Calu3 (cell line): ENCODE measurements at regions not wholly inside any gene's neighbourhood (a gene's known extent, or its start where the extent isn't known, plus 50 kb on each side); places are given as distances from the start of the nearest gene placed in this dataset.

Source experiments
- BruUV-seq: library from RNA; stranded (reverse); fragments of 400-500 nt; replicated peaks from 2 replicates; lab custom pipeline; 2021; lab: Mats Ljungman, UMichigan
- CTCF ChIA-PET: fragments of 300-600 bp; sonication (Branson Sonifier 250); formaldehyde crosslinking; loops from one replicate; lab custom pipeline; 2022; ENCODE audit warnings: antibody characterized with exemption; lab: Charles Lee
- DNase-seq: peaks from one replicate; pipeline ENCODE4 v3.0.0; 2022
- H3K27ac Mint-ChIP-seq: one replicate; pipeline ENCODE4 v1.8.0; 2022; ENCODE audit warnings: mixed read lengths; ENCODE audit not compliant: unreplicated experiment
- H3K27me3 Mint-ChIP-seq: one replicate; pipeline ENCODE4 v1.8.0; 2022; ENCODE audit warnings: mixed read lengths; ENCODE audit not compliant: unreplicated experiment
- H3K36me3 Mint-ChIP-seq: one replicate; pipeline ENCODE4 v1.8.0; 2022; ENCODE audit warnings: mild to moderate bottlenecking, moderate library complexity, mixed read lengths; ENCODE audit not compliant: insufficient read depth, unreplicated experiment
- H3K4me1 Mint-ChIP-seq: one replicate; pipeline ENCODE4 v1.8.0; 2022; ENCODE audit warnings: mild to moderate bottlenecking, low read depth, mixed read lengths; ENCODE audit not compliant: unreplicated experiment
- H3K4me3 Mint-ChIP-seq: one replicate; pipeline ENCODE4 v1.8.0; 2022; ENCODE audit warnings: mild to moderate bottlenecking, low read depth, moderate library complexity, mixed read lengths; ENCODE audit not compliant: unreplicated experiment
- H3K9me3 Mint-ChIP-seq: one replicate; pipeline ENCODE4 v1.8.0; 2022; ENCODE audit warnings: low read depth, mixed read lengths; ENCODE audit not compliant: unreplicated experiment
- CTCF ChIP-seq: fragments of 200-600 bp; IDR thresholded peaks from one replicate; pipeline ENCODE4 v1.8.0; 2022; ENCODE audit warnings: antibody characterized with exemption; ENCODE audit not compliant: unreplicated experiment
- intact Hi-C: fragments of 100-400 bp; cut with micrococcal nuclease; formaldehyde crosslinking; loops from one replicate; pipeline ENCODE4 v1.10.0; 2022; ENCODE audit not compliant: unreplicated experiment

DNA sequence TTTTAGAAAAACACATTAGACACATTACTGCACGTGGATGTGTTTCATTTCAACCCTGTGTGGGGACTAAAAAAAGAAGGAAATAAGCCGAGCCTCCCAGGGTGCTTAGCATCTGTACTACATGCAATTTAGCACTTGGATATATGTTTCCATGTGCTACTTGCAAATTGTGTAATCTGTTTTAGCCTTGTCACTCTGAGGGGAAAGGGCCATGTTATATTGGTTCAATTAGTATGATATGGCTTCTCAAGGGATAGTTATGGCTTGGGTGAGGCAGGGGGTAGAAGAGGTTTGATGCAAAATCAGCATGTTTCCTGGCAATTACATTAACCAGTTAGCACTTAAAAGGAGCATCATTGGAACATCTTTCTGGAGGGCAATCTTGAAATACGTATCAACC, 353.5 kb upstream of the GOT2 start:
- TF ChIP-seq CTCF = no peak
- peaks cover 35% of the 10 kb centered on the region for H3K9me3 Mint-ChIP-seq
- no TSS peak for BruUV-seq
- H3K27me3 Mint-ChIP-seq = no peaks in the 10 kb centered on the region
- no peak for DNase-seq
- no peaks in the 10 kb centered on the region for H3K4me1 Mint-ChIP-seq
- no peak overlapping the region for H3K27ac Mint-ChIP-seq
- CTCF ChIA-PET = no interaction called here
- no peak overlapping the region for H3K4me3 Mint-ChIP-seq
- no peaks in the 10 kb centered on the region for H3K36me3 Mint-ChIP-seq
- intact Hi-C loops = no loop called here

DNA sequence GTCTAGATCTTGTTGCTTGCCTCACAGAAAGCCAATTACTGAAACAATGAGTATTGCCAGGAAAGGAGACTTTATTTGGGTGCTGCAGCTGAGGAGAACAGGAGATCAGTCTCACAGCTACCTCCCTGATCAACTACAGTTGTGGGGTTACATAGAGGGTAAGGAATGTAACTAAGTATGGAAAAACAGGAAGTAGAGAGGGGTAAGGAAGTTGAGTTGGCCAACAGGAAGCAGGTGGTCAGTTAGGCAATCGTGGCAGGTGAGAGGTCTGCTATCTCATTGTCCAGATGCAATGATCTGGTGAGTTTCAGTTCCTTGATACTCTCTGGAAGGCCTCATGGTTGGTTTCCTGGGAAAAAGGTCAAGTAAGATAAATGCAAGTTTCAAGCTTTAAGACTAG, 333.1 kb upstream of the GOT2 start:
- Mint-ChIP-seq H3K36me3 (no peaks in the 10 kb centered on the region), H3K27me3 (no peaks in the 10 kb centered on the region), H3K4me1 (no peaks in the 10 kb centered on the region), H3K27ac (no peak overlapping the region), H3K9me3 (peaks cover 20% of the 10 kb centered on the region), H3K4me3 (no peak overlapping the region)
- TF ChIP-seq CTCF = no peak
- intact Hi-C loops = no loop called here
- no peak for DNase-seq
- BruUV-seq = no TSS peak
- CTCF ChIA-PET = no interaction called here

GRCh38 chr16:59060207-59060606, 326.1 kb upstream of the GOT2 start:
- H3K27me3 Mint-ChIP-seq = no peaks in the 10 kb centered on the region
- no peak for TF ChIP-seq CTCF
- no peak overlapping the region for H3K4me3 Mint-ChIP-seq
- BruUV-seq = no TSS peak
- no peak for DNase-seq
- H3K36me3 Mint-ChIP-seq = no peaks in the 10 kb centered on the region
- CTCF ChIA-PET = no interaction called here
- peaks cover 13% of the 10 kb centered on the region for H3K9me3 Mint-ChIP-seq
- intact Hi-C loops = no loop called here
- H3K27ac Mint-ChIP-seq = no peak overlapping the region
- H3K4me1 Mint-ChIP-seq = no peaks in the 10 kb centered on the region

DNA sequence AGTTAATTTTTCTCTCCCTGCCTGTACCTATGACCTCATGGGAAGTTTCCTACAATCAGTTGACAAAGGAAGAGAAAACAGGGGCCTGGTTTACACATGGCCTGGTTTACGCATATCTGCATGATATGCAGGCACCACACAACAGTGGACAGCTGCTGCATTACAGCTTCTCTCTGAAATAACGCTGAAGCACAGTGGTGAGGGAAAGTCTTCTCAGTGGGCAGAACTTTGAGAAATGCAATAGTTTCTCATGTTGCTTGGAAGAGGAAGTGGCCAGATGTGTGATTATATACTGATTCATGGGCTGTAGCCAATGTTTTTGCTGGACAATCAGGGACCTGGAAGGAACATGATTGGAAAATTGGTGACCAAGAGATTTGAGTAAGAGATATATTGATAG, 324.1 kb upstream of the GOT2 start:
- no peak for TF ChIP-seq CTCF
- intact Hi-C loops = no loop called here
- H3K27me3 Mint-ChIP-seq = no peaks in the 10 kb centered on the region
- no peak overlapping the region for H3K27ac Mint-ChIP-seq
- BruUV-seq = no TSS peak
- H3K36me3 Mint-ChIP-seq = no peaks in the 10 kb centered on the region
- no peak for DNase-seq
- H3K4me1 Mint-ChIP-seq = no peaks in the 10 kb centered on the region
- H3K4me3 Mint-ChIP-seq = no peak overlapping the region
- H3K9me3 Mint-ChIP-seq = peaks cover 13% of the 10 kb centered on the region
- CTCF ChIA-PET = no interaction called here

GRCh38 chr16:59053911-59054310, 319.8 kb upstream of the GOT2 start:
- DNase-seq = no peak
- no peaks in the 10 kb centered on the region for H3K27me3 Mint-ChIP-seq
- H3K4me3 Mint-ChIP-seq = no peak overlapping the region
- H3K27ac Mint-ChIP-seq = no peak overlapping the region
- CTCF ChIA-PET = no interaction called here
- intact Hi-C loops = no loop called here
- H3K9me3 Mint-ChIP-seq = peaks cover 12% of the 10 kb centered on the region
- no peaks in the 10 kb centered on the region for H3K36me3 Mint-ChIP-seq
- BruUV-seq = no TSS peak
- TF ChIP-seq CTCF = no peak
- H3K4me1 Mint-ChIP-seq = no peaks in the 10 kb centered on the region
